Limb (tissue), 2 donors: ENCODE measurements at regions not wholly inside any gene's neighbourhood (a gene's known extent, or its start where the extent isn't known, plus 50 kb on each side); places are given as distances from the start of the nearest gene placed in this dataset.

ENCODE experiments used
- DNase-seq, 2 donors: peaks; one replicate each; pipeline ENCODE4 v3.0.0-alpha.2; 2016; ENCODE audit errors: extremely low spot score in 2 of 2

DNA sequence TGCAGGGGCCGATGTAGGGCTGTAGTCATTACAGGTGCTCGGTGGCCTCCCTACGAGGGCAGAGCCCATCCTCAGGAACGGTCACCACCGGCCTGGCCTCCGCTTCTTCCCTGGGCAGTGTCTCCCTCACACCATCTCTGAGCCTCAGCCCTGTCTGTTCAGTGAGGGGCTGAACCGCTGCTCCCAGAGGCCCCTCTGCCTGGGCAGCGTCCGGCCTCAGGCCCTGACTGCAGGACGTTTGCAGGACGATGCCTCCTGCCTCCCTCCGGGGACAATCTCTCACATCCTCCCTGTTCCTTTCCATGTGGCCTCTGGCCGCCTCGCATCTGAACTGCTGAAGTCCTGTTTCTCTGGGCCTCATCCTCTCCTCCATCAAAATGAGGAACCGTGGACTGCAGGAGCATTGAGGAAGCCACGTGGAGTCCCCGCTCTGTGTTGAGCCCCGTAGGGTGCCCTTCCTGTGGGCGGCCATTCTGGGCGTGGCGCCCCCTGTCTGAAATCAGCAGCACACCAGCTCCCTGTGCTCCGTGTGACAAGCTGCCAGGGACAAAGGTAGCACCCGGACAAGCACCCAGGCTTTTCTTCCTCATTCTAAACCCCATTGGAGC, 933.5 kb downstream of the BRD1 start:
- DNase-seq = peak in 1 of 2 donors; percentile 6

DNA sequence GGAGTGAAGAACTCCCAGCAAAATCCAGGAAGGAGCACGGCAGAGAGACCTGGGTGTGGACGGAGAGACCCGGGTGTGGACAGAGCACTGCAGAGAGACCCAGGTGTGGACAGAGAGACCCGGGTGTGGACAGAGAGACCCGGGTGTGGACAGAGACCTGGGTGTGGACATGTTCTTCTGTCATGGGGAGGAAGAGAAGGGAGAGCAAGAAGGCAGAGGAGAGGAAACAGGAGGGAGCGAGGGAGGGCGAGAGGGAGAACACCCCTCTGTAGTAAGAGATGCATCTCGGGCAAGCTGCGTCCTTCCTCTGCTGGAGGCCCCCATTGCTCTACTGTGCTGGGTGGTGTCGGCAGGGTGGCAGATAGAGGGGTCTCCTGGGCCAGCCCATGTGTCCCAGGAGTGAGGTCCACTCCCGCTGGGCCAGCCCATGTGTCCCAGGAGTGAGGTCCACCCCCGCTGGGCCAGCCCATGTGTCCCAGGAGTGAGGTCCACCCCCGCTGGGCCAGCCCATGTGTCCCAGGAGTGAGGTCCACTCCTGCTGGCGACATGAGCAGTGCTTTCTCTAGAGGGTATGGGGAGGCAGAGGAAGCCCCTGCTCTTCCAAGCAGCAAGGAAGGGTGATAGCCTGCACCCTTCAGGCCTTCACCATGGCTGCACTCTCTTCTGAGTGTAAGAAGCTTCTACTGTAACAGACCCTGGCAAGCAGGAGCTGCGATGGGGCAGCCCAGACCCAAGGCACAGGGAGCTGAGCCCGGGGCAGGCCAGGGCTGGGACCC, 934.2 kb downstream of the BRD1 start:
- DNase-seq = peak in 1 of 2 donors; percentile 7

DNA sequence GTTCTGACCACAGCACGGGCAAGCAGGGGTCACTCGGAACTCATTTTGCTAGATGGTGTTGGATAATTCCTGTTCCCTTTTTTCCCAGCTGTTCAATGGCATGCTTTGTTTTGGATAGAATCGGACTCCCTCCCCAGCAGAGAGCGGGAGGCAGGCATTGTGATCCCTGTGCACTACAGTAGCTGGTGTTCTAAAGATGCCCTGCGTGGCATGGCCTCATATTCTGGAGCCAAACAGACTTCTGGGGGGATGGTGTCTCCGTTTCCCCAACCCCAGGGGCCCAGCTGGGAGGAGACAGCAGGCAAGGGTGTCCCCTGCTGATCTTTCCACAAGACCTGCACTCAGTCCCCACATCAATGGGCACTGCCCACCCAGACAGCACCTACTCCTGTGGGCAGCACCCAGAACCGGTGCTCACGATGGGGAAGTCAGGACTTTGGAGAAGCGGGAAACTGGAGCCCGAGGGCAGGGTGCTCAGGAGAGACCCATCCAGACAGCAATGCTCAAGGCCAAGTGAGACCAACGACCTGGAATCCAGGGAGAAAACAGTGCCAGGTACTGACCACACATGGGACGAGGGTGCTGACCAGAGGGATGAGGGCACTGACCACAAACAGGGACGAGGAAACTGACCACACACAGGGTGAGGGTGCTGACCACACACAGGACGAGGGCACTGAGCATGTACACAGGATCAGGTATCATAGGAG, 934.9 kb downstream of the BRD1 start:
- DNase-seq = peak in 1 of 2 donors; percentile 22

DNA sequence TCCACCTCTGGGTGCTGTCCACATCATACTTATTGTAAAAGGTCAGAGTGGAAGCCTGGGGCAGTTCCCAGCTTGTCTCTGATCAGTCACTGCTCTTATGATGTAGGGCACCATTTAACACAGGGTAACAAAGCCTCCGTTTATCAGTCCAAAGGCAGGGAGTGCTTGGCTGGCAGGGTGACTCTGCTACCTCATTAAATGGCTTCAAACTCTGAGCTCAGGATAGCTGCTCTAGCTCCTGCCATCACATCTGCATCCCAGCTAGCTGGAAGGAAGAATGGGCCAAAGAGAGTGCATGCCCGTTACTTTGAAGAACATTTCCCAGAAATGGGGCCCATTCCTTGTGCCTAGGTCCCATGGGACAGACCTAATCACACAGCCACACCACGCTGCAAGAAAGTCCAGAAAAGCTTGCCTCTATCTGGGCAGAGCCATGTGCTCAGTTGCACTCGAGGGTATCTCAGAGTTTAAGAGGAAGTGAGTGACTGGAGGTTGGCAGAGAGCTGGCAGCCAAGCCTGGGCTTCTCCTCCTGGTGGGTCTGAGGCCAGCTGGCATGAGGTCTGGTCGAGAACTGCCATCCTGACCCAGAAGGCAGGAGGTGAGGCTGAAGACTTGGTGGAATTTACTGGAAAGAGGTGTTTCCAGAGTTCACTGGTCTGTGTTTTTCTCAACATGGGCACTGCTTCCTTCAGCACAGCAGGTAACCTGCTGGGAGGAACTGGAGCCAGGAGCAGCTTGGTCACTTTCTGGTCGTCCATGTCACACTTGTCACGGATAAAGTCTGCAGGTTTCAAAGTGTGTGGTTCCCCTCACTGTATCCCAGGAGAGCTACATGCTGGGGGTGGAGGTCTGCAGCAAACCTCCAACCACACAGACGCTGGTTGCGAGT, 935.7 kb downstream of the BRD1 start:
- peak in 1 of 2 donors; percentile 9 for DNase-seq

DNA sequence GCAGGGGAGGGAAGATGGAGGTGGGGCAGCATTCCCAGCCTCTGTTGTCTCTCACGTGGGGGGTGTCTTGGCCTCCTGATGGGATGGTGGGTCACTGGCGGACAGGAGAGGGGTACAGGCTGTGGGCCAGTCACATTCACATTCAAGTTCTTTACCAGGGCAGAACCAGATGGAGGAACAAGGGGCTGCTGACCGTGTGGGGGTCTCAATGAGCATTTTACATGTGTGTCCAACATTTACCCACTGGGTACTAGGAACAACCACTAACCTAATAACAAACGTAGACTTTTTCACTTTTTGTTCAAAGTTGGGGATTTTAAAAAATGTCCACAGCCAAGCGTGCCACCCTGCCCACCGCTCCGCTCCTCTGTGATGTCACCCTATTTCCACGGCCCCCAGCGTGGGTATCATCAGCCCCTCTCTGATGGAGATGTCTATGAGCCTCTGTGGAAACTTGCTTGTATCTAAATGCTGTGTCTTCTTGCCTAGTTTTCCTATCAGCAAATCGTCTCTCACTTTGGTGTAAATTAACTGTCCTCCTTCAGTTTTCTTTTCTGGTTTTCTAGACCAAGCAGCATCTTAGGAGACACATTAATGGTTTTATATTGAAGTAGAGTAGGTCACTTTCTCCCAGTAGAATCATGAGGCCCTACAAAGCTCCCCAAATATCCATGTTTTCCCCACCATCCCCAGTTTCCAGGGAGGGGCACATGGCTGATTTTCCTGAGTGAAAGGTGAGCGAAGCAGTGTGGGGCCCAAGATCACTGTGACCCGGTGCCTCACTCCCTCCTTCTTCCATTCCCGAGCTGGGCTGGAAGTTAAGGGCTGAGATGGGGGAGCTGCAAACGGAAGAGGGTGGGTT, 936.7 kb downstream of the BRD1 start:
- DNase-seq = peak in 1 of 2 donors; percentile 3

DNA sequence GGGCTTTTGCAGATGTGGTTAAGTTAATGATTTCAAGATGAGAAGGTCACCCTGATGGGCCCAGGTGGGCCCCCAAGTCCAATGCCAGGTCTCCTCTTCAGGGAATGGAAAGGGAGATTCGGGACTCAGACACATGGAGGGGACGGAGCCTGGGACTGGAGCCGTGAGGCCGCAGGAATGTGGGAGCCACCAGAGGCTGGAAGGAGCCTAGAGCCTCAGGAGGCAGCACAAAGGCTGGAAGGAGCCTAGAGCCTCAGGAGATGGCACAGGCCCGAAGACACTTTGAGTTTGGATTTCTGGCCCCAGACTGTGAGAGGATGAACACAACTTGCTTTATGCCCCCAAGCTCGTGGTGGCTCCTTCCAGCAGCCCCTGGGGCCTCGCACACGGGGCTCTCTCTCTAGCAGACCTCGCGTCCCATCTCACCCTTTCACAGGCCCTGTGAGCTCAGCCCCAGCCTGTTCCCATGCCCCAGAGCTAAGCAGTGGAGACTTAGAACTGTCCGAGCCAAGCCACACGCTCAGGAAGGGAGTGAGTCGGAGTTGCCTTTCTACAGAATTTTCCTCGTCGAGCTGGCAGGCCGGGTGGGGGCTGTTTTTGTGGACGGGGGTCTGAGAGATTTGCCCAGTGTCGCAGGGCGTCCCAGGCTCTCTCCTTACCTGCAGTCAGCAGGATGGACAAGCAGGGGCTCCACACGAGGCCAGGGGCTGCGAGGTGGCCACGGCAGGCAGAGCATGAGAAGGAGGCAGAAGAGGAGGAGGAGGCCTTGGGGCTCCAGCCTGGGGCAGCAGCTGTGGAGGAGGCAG, 937.6 kb downstream of the BRD1 start:
- peak in 1 of 2 donors; percentile 18 for DNase-seq

DNA sequence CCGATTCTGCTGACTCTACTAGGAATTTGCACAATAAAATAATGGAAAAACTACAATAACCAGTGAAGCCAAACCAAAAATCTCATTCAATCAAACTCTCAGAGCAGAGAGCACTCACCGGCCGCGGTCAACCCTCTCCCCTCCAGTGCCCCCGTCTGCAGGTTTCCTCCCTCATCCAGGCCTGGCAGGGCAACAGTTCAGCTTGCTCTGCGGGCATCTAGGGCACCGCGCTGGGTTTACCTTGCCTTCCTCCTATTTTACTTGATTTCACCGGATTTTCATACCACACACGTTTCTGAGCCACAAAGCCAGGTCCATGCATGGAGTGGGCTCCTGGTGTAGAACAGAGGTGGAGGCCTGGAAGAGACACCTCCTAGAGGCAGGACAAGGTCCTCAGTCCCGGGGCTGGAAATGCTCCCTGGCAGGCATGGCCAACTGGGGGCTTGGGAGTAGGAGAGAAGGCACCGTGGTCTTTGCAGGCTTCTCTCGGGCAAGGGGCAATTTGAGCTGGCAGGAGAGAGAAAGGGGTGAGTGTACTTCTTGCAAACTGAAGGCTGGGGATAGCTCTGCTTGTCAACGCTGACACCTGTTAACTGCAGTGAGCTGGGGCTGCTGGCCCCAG, 938.4 kb downstream of the BRD1 start:
- DNase-seq = peak in 1 of 2 donors; percentile 12

DNA sequence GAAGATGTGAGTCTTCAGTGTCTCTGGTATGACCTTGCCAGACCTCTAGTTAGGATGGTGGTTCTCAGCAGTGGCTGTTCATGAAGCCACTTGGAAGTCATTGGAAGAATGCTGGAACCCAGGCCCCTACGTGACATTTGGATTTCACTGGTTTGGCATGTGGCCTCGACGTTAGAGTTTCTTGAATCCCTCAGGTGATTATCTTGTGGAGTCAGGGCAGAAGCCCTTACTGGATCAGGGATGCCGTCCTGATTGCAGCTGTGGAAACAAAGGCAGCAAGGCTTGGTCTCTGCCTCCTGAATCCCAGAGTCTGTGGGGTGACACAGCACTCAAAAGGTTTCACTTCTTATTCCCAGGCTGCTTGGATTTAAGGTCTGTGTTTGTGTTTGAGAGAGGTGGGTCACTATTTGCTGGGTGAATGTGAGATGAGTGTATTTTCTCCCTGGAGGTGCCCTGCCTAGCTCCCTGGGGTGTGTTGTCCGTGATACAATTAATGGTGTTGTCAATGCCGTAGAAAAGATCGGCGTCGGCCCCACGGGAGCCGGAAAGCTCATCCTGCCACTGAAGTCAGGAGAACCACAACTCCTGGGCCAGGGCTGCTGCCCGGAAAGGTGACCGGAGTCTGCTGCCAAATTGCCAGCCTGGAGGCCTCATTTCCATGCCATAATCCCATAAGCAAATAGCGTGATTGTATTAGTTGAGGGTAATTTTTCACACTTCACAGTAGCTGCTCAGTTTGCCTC, 939.0 kb downstream of the BRD1 start:
- peak in 1 of 2 donors; percentile 12 for DNase-seq

DNA sequence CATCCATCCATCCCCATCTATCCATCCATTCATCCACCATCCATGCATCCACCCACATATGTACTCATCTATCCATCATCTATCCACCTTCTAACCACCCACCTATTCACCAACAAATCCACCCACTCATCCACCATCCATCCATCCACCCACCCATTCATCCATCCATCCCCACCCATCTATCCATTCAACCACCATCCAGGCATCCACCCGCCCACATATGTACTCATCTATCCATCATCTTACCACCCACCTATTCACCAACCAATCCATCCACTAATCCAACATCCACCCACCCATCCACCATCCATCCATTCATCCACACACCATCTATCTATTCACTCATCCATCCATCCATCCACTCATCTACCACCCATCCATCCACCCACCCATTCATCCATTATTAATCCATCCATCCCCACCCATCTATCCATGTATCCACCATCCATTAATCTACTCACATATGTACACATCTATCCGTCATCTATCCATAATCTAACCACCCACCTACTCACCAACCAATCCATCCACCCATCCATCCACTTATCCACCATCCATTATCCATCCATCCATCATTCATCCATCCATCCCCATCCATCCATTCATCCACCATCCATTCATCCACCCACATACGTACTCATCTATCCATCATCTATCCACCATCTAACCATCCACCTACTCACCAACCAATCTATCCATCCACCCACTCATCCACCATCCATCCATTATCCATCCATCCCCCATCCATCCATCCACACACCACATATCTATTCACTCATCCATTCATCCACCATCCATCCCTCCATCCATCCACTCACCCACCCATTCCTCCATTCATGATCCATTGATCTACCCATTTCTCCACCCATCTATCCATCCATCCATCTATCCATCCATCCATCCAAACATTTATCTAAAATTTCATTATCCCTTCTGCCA, 940.0 kb downstream of the BRD1 start:
- peak in 1 of 2 donors; percentile 2 for DNase-seq

DNA sequence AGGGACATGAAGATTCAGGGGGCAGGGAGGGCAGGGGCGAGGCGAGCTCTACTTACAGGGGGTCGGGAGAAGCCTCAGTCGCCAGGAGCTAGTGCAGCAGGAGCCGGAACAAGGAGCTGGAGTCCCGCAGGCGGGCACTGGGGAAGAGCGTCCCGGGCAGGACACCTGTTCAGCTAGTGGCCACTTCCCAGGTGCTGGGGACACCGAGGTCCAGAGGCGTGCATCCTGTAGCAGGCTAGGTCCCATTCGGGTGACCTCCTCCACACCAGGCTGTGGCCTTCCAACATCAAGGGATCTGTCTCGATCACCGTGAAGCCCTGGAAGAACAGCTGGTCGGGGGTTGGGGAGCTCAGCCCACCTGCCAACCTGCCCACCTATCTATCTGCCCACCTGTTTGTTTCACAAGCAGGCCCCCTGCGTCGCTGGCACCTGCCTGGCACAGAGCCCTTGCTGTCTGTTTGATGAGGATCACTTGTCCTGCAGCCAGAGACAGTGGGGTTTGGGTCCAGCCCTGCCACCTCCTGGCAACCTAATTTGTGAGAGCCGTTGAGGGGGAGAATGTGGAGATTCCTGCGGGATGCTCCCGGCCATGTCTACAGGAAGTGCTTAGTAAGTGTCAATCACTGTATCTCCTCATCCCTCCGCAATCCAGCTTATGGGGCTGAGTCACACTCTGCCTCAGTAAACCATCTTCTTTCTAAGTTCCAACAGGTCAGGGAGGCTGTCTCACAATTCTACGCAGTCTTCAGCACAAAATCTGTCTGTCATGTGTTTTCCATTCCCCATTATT, 940.9 kb downstream of the BRD1 start:
- peak in 1 of 2 donors; percentile 11 for DNase-seq

DNA sequence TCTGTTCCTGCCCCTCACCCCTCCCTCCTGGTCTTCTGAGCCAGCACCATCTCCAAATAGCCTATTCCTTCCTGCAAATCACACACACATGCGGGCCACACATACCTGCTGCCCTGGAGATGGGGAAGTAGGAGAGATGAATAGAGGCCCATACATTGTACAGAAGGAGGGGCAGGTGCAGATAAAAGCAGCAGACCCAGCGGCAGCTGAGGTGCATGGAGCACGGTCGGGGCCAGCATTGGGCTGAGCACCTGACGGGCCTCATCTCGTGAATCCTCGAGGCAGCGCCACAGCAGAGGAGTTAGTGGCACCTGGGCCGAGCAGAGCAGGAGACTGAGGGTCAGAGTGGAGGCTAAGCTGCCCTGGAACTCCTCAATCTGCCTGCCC, 941.8 kb downstream of the BRD1 start:
- peak in 1 of 2 donors; percentile 0 for DNase-seq

DNA sequence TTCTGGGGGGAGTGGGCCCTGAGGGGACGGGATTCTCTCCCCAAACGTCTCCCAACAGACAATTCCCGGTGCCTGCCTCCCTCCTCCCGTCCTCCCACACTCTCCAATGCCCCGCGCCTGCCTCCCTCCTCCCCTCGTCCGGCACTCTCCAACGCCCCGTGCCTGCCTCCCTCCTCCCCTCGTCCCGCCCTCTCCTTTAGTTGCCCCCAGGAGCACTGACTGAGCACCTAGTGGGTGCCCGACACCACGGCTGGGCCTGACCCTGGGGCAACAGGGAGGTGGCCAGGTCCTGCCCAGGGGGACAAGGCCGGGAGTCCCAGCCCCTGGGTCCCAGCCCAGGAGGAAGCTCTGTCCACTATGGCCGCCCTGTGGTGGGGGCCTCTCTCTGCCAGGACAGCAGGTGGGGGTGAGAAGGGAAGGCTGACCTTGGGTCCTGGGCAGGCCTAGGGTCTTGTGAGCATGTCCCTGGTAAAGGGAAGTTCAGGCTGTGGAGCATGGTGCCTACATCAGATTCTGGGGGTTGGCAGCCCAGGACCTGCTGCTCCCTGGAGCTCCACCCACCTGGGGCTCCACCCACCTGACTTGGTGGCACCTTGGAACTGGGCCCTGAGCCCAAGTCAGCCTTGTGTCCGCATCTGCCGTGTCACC, 942.3 kb downstream of the BRD1 start:
- DNase-seq = peak in 1 of 2 donors; percentile 21

DNA sequence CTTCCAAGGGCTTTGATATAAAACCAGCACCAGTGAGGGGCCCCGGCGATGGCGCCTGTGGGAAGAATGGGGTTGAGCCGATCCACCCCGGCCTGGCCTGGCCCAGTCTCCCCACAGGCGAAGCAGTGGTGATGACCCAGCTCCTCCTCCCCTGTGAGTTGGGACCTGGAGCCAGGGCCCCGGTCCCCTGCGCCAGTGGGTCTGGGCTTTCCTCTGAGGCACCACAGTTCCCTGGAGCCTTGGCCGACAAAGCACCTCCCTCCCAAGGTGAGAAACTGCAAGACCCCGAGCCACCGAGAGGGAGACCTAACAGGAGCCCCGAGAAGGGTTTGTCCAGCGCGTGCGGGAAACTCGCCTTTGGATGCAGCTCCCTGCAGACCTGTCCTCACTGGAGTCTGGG, 942.9 kb downstream of the BRD1 start:
- peak in 1 of 2 donors; percentile 21 for DNase-seq

DNA sequence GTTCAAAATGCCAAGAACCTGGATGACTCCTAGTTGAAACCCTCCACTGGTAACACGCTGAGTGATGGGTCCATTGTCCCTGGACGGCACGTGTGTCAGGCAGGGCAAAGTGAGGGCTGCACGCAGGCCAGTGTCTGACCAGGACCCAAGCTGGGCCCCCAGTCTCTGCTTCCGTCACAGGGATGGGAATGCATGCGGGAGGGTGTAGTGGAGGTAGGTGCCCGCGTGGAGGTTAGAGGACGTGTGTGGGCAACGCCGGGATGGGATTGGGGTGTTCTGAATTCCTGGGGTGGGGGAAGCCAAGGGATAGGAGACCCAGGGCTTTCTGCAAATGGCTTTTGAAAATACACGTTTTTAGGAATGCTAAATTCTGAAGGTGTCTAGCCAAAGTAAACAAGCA, 943.3 kb downstream of the BRD1 start:
- peak in 1 of 2 donors; percentile 24 for DNase-seq

DNA sequence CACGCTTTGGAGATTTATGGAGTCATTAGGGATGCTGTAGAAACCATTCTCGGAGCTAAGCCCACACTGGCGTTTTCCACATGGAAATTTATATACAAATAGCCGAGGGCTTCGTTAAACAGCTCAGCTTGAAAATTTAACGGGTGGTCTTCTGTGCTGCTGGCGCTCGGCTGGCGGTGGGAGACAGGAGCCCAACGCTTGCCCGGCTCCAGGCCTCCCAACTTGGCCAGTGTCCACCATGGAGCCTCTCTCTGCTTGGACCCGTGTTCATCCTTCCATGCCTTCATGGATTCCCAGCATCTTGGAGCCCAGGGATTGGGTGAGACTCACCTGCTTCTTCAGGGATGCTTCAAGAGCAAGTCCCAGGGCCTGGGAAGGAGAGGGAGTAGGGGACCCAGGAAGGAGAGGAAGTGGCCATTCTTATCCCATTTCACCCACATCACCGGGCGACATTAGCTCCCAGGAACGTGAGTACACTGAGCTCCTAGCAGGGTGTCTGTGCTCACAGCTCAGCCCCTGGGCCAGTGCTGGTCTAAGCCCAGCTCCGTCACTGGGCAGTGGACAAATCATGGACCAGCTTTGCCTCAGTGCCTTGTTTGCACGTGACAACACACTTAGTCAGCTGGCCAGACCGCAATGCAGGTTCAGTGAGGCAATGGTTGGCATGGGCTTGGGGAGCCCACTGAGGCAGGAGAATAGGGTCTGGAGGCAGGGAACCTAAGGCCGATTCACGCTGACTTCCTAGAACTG, 944.3 kb downstream of the BRD1 start:
- DNase-seq = no peak
